GM21723 (cell line): ENCODE measurements at regions not wholly inside any gene's neighbourhood (a gene's known extent, or its start where the extent isn't known, plus 50 kb on each side); places are given as distances from the start of the nearest gene placed in this dataset.
"Not testable (repeated sequence)": the region's sequence is repeated elsewhere in the genome, so short reads cannot be mapped to it uniquely, and the experiment has no call there.

Experiments used
- ATAC-seq: cut with Tn5 transposase; IDR thresholded peaks from one replicate; pipeline ENCODE4 v1.9.1; 2021; ENCODE audit warnings: mild to moderate bottlenecking, moderate library complexity; ENCODE audit not compliant: unreplicated experiment

DNA sequence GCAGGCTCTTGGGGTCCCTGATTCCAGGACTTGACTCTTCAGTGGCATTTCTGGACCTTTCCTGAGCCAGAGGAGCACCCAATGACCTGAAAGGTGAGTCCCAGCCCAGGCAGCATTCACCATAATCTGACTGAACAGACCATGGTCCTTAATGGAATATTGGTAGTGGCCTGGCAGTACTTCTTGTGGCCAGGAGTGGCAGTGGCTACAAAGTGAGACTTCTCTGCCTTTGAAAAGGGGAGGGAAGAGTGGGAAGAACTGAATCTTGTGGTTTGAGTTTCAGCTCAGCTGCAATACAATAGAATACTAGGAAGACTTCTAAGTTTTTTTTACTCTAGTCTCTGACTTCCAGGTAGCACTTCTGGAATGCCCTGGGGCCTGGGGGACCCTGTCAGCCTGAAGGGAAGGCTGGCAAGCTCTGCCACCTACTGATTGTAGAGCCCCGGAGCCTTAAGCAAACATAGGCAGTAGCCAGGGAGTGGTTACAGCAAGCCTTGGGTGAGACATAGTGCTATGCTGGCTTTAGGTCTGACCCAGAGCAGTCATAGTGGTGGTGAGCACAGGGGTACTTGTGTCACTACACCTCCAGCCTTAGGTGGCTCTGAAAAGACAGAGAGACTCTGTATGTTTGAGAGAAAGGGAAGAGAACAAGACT lies 674.2 kb upstream of the MANEA start:
- ATAC-seq: no peak

- no peak for ATAC-seq
Measured at GRCh38 chr6:94899191-94899590, 678.1 kb upstream of the MANEA start.

DNA sequence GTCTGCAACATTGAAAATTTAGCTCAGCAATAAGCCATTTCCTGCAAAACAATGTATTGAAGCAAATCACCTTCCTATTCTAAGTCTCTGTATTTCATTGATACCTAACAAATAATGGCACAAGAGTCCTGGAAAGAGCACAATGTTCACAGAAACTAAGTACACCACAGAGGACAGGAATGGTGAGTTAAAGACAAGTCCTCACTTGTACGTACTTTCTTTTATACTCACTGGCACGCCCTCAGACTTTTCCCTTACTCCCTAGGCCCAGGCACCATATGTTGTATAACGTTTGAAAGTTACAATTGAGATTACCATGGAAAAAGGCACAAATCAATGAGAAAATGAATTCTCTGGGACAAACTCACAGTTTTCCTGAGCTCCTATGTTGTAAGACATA lies 683.0 kb upstream of the MANEA start:
- ATAC-seq: no peak

DNA sequence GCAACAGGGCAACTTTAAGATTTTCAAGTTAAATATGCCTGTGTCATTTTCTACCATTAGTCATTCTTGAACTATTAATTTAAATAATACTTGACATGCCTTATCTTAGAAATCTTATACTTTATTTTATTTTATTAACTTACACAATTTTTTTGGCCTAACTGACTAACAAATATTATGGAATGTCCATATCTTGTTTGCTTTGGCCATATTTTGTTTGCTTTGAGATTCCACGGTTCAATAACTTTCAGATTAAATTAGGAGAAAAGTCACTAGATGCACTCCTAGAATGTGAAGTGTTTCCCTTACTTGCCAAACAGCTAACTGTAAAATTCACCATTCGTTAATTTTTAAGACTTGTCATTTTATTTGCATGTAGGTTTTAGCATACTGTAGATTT lies 684.0 kb upstream of the MANEA start:
- no peak for ATAC-seq

- not testable (repeated sequence) for ATAC-seq
Measured at GRCh38 chr6:94873819-94874218, 703.5 kb upstream of the MANEA start.

DNA sequence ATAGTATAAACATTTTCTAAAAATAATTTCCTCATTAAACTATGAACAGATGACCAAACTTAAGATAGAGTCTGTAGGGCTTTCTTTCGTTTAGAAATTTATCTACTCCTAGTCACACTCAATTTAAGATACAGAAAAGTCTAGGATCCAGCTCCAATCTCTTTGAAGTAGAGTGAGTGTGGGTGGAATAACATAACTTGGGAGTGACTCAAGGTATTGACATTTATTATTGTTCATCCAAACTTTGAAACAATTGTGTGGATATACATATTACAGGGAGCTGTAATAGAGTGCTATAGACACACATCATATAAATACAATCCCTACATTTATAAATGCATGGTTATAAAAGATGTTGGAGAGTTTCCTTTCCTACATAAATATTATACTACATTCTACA lies 715.2 kb upstream of the MANEA start:
- no peak for ATAC-seq

DNA sequence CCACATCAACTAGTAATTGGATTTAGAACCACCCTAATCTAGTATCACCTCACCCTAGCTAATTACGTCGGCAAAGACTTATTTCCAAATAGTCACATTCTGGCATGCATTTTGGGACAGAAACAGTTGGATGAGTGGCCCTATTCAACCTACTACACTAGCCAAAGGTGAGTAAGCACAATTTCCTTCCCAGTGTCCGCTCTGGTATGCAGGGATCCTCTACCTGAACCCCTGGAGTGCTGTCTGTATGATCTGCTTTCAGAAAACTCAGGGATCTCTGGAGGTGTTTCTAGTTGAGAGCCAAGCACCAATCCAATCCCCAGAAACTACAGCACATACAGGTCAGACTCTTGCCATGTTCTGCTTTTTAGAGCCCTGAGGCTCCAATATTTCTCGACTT lies 717.4 kb upstream of the MANEA start:
- no peak for ATAC-seq

GRCh38 chr6:94856999-94857398 lies 720.3 kb upstream of the MANEA start:
- ATAC-seq: not testable (repeated sequence)

- ATAC-seq: not testable (repeated sequence)
Measured at GRCh38 chr6:94851329-94851728, 726.0 kb upstream of the MANEA start.

DNA sequence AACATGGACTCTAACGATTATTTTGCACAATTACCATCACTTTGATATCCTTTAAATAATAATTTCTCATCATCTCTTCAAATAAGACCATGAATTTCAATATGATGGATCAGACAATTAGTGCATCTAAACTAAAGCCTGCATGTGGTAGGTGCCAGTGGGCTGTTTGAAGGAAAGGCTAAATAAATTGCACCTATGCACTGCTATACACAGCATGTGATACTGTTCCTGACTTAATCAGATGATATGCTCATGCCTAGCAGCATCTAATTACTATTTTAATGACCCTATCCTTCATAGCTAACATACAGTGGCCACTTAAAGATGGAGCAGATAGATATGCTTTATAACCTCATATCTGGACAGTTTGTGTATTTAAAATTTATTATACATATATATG lies 731.6 kb upstream of the MANEA start:
- ATAC-seq: no peak

DNA sequence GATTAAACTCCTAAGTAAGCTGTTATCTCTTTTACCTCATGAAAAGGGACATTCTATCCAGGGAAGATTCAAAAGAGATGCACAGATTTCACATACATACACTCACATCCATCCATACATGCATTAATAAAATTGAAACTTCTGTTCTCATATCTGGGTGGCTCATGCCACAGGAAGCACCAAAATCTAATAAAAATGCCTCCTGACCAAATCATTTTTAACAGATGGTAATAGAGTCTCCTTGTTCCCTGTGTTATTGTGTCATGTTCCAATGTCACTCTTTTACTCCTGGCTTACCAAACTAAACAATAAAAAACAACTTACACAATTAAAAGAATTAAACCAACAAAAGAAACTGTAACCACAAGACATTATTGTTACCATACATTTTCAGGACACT lies 742.1 kb upstream of the MANEA start:
- ATAC-seq: no peak

GRCh38 chr6:94813806-94814205 lies 763.5 kb upstream of the MANEA start:
- no peak for ATAC-seq

- ATAC-seq: no peak
Measured at GRCh38 chr6:94801344-94801743, 776.0 kb upstream of the MANEA start.

- ATAC-seq: no peak
Measured at GRCh38 chr6:94785514-94785913, 791.8 kb upstream of the MANEA start.

DNA sequence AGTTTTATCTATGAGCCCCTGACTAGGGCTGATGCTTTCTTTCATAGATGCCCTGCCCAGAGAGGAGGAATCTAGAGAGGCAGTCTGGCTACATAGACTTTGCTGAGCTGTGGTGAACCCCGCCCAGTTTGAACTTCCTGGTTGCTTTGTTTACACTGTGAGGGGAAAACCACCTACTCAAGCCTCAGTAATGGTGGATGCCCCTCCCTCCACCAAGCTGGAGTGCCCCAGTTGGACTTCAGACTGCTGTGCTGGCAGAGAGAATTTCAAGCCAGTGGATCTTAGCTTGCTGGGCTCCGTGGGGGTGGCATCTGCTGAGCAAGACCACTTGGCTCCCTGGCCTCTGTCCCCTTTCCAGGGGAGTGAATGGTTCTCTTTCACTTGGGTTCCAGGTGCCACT lies 792.3 kb upstream of the MANEA start:
- not testable (repeated sequence) for ATAC-seq

GRCh38 chr6:94769197-94769596 lies 808.1 kb upstream of the MANEA start:
- ATAC-seq: no peak

DNA sequence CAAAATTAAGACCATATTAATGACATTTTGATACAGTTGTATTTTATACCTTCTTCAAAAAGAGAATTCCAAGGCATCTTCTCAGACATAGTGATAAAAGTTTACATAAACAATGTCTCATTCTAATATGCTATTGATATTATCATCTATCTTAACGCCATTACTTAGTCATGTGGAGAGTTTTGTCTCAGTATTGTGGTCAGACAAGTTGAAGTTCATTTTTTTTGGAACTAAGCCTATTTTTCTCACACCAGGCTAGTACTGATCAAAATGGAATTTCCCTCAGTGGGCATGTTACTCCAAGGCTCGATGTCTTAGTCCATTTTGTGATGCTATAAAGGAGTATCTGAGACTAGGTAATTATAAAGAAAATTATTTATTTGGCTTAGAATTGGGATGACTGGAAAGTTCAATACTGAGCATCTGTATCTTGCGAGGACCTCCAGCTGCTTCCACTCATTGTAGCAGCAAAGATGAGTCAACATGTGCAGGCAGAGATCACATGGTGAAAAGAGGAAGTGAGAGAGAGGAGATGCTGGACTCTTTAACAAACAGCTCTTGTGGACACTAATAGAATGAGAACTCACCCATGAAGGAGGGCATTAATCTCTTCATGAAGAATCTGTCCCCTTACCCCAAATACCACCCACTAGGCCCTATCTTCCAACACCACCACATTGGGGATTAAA lies 825.5 kb upstream of the MANEA start:
- ATAC-seq: peak; percentile 95

DNA sequence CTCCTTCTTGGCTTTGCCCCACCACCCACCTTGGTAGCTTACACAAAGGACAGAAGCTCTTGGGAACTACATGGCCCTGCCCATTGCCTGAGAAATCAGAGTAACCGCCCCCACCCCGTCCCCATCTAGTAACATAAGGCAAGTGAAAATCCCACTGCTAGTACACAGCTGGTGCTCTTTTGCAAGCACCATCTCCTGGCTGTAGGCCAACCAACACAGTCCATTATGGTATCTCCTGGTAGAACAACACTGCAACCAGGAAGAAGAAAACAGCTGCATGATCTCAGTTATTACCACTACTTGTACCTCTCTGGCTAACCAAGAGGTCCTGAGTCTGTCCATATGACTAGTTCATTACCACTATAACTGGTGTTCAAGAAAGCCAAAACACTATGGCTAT lies 841.1 kb upstream of the MANEA start:
- ATAC-seq: no peak

GRCh38 chr6:94735270-94735669 lies 842.1 kb upstream of the MANEA start:
- ATAC-seq: no peak

GRCh38 chr6:94734751-94735150 lies 842.6 kb upstream of the MANEA start:
- no peak for ATAC-seq

GRCh38 chr6:94733066-94733465 lies 844.3 kb upstream of the MANEA start:
- no peak for ATAC-seq

DNA sequence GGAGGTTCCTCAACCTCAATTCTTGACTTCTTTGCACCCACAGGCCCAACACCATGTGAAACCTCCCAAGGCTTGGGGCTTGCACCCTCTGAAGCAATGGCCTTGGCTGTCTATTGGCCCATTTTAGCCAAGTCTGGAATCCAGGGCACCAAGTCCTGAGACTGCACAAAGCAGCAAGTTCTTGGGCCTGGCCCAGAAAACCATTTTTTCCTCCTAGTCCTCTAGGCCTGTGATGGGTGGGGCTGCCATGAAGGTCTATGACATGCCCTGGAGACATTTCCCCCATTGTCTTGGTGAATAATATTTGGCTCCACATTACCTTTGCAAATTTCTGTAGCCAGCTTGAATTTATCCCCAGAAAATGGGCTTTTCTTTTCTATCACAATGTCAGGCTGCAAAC lies 849.6 kb upstream of the MANEA start:
- no peak for ATAC-seq

DNA sequence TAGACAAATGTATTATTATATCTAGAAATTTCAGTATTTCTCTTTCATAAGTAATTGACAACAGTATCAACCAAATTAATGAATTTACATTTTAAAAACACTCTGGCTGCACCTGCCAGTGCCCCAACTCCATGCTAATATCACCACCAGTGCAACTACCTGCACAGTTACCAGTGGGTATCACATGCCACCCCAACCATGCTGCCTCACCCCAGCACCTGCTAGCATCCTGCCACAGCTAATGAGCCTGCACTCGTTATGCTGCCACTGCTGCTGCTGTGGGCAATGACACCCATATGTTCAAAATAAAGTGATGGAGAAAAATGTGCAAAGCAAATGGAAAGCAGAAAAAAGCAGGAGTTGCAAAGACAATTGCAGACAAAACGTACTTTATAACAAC lies 855.9 kb upstream of the MANEA start:
- no peak for ATAC-seq
